ENCODE measurements at regions not wholly inside any gene's neighbourhood (a gene's known extent, or its start where the extent isn't known, plus 50 kb on each side); places are given as distances from the start of the nearest gene placed in this dataset.

- Mint-ChIP-seq H3K4me1 (ENCODE audit: unreplicated experiment) (peaks cover 53% of the 10 kb centered on the region), H3K36me3 (peaks cover 10% of the 10 kb centered on the region)
- DNase-seq (ENCODE audit: extremely low spot score, unreplicated experiment) = no peak
Observed at GRCh38 chr17:77461277-77462057, 320.7 kb downstream of the SEC14L1 start.

DNA sequence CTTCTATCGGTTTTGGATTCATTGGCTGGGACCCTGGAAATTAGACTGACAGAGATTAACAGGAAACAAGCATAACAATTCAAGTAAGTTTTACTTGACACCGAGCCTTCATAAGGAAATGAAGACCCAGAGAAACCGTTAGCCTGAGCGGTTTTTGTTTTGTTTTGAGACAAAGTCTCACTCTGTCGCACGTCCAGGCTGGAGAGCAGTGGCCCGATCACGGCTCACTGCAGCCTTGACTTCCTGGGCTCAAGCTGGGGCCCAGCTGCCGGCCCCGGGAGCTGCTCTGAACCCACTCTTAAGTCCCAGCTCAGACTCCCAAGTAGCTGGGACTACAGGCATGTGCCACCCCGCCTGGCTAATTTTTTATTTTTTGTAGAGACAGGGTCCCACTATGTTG is 321.3 kb downstream of the SEC14L1 start:
- no peak for TF ChIP-seq CTCF (conservative IDR thresholded peaks at IDR 0.05)
- H3K27me3 Mint-ChIP-seq = no peaks in the 10 kb centered on the region
- DNase-seq (ENCODE audit: extremely low spot score, unreplicated experiment) = no peak
- peak overlapping the region; percentile 66 for H3K27ac Mint-ChIP-seq
- H3K4me3 Mint-ChIP-seq = no peak overlapping the region
- no peaks in the 10 kb centered on the region for H3K9me3 Mint-ChIP-seq
- H3K4me1 Mint-ChIP-seq (ENCODE audit: unreplicated experiment) = peaks cover 60% of the 10 kb centered on the region
- peaks cover 10% of the 10 kb centered on the region for H3K36me3 Mint-ChIP-seq

More at GRCh38 chr17:77461277-77462057, 320.7 kb downstream of the SEC14L1 start:
- Mint-ChIP-seq H3K27me3 (no peaks in the 10 kb centered on the region), H3K4me3 (peak overlapping the region; percentile 34), H3K27ac (peak overlapping the region; percentile 66), H3K9me3 (no peaks in the 10 kb centered on the region)
- TF ChIP-seq CTCF (conservative IDR thresholded peaks at IDR 0.05) = no peak

- Mint-ChIP-seq H3K36me3 (peaks cover 10% of the 10 kb centered on the region), H3K27ac (peak overlapping the region; percentile 13), H3K4me3 (no peak overlapping the region), H3K27me3 (no peaks in the 10 kb centered on the region), H3K4me1 (ENCODE audit: unreplicated experiment) (peaks cover 65% of the 10 kb centered on the region), H3K9me3 (no peaks in the 10 kb centered on the region)
- no peak for DNase-seq (ENCODE audit: extremely low spot score, unreplicated experiment)
- no peak for TF ChIP-seq CTCF (conservative IDR thresholded peaks at IDR 0.05)
Observed at GRCh38 chr17:77462553-77463497, 322.1 kb downstream of the SEC14L1 start.

- no peak for TF ChIP-seq CTCF (conservative IDR thresholded peaks at IDR 0.05)
- H3K27ac Mint-ChIP-seq = peak overlapping the region; percentile 71
- H3K27me3 Mint-ChIP-seq = no peaks in the 10 kb centered on the region
- H3K36me3 Mint-ChIP-seq = peaks cover 17% of the 10 kb centered on the region
- H3K9me3 Mint-ChIP-seq = no peaks in the 10 kb centered on the region
- peaks cover 65% of the 10 kb centered on the region for H3K4me1 Mint-ChIP-seq (ENCODE audit: unreplicated experiment)
- DNase-seq (ENCODE audit: extremely low spot score, unreplicated experiment) = no peak
- H3K4me3 Mint-ChIP-seq = peak overlapping the region; percentile 75
Observed at GRCh38 chr17:77464988-77465357, 324.2 kb downstream of the SEC14L1 start.

GRCh38 chr17:77465358-77466041 is 324.7 kb downstream of the SEC14L1 start:
- peak overlapping the region; percentile 75 for H3K4me3 Mint-ChIP-seq
- no peak for DNase-seq (ENCODE audit: extremely low spot score, unreplicated experiment)
- no peaks in the 10 kb centered on the region for H3K27me3 Mint-ChIP-seq
- H3K36me3 Mint-ChIP-seq = peaks cover 22% of the 10 kb centered on the region
- peak overlapping the region; percentile 71 for H3K27ac Mint-ChIP-seq
- H3K9me3 Mint-ChIP-seq = no peaks in the 10 kb centered on the region
- H3K4me1 Mint-ChIP-seq (ENCODE audit: unreplicated experiment) = peaks cover 65% of the 10 kb centered on the region
- TF ChIP-seq CTCF (conservative IDR thresholded peaks at IDR 0.05) = no peak
